Fibroblast of skin of right quadriceps (primary cell): ENCODE measurements at regions not wholly inside any gene's neighbourhood (a gene's known extent, or its start where the extent isn't known, plus 50 kb on each side); places are given as distances from the start of the nearest gene placed in this dataset.
"Not testable (repeated sequence)": the region's sequence is repeated elsewhere in the genome, so short reads cannot be mapped to it uniquely, and the experiment has no call there.

Experiments
- DNase-seq: peaks from one replicate; pipeline ENCODE4 v3.0.0-alpha.2; 2013

- no peak for DNase-seq
Observed at GRCh38 chr11:11755871-11756270, 85.9 kb upstream of the USP47 start.

DNA sequence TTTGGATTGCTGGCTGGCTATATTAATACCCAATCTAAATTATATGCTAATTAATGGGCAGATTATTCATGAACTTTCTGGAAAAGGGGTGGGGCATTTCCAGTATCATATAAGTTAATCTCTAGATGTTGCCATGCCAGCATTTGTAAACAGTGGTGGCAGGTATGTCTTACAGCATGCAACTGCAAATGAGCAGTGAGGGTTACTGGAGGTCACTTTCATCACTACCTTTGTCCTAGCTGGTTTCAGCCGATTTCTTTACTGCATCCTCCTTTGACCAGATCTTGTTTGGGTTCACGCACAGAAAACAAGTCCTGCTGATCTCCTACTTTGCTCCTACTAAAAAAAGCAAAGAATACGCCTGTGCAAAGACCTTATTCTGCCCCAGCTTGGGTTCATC, 89.1 kb upstream of the USP47 start:
- DNase-seq: no peak

- no peak for DNase-seq
Observed at GRCh38 chr11:11750017-11750878, 91.5 kb upstream of the USP47 start.

DNA sequence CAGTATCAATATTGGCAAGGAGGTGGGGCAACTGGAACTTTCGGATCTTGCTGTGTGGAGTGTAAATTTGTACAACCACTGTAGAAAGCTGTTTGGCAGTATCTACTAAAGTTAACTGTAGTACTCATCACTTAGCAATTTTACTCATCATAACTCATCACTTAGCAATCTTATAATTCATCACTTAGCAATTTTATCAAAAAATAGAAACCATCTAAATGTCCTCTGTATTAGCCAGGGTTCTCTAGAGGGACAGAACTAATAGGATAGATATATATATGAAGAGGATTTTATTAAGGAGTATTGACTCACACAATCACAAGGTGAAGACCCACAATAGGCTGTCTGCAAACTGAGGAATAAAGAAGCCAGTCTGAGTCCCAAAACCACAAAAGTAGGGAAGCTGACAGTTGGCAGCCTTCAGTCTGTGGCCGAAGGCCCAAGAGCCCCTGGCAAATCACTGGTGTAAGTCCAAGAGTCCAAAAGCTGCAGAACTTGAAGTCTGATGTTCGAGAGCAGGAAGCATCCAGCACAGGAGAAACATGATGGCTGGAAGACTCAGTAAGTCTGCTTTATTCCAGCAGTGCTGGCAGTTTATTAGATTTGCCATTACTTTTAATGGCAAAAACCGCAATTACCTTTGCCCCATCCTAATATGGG, 92.9 kb upstream of the USP47 start:
- peak; percentile 30 for DNase-seq

DNA sequence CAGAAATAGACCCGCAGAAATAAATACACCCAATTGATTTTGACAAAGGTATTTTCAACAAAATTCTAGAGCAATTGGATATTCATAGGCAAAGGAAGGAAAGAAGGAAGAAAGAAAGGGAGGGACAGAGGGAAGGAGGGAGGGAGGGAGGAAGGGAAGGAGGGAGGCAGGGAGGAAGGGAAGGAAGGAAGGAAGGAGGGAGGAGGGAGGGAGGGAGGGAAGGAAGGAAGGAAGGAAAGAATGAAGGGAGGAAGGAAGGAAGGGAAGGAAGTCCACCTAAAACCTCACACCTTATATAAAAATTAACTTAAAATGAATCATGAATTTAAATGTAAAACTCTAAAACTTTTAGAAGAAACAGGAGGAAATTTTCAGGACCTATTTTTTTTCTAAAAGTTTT, 94.2 kb upstream of the USP47 start:
- no peak for DNase-seq

GRCh38 chr11:11746449-11746848, 95.3 kb upstream of the USP47 start:
- no peak for DNase-seq

GRCh38 chr11:11743216-11743615, 98.6 kb upstream of the USP47 start:
- no peak for DNase-seq

DNA sequence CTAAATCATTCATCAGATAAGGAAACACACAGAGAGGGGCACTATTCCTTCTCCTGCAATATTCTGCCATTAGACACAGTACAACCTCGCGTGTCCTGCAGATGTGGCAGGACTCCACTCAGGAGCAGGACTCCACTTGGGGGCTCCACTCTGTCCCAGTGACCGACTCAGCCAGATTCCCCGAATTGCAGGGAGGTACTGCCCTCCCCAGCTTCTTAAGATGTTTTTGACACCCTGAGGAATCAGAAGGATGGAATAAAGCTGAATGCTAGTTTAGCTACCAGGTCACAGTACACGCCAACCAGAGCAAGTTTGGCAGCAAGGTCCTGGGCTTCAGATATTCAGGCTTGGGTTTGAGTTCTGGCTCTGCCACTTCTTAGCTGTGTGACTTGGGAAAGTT, 99.3 kb upstream of the USP47 start:
- DNase-seq: no peak

DNA sequence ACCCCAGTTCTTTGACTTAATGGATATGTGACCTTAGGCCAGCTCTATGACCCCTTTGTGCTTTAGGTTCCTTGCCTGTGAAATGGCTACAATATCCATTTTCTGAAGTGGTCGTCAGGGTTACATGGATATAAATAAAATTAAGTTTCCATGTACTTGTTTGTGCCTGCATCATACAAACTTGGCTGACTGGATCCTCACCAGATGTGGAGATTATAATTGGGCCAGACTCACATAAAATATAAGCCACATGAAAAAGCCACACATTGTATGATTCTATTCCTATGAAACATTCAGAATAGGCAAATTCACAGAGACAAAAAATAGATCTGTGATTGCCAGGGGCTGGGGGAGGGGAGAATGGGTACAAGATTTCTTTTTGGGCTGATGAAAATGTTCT, 100.9 kb upstream of the USP47 start:
- no peak for DNase-seq

DNA sequence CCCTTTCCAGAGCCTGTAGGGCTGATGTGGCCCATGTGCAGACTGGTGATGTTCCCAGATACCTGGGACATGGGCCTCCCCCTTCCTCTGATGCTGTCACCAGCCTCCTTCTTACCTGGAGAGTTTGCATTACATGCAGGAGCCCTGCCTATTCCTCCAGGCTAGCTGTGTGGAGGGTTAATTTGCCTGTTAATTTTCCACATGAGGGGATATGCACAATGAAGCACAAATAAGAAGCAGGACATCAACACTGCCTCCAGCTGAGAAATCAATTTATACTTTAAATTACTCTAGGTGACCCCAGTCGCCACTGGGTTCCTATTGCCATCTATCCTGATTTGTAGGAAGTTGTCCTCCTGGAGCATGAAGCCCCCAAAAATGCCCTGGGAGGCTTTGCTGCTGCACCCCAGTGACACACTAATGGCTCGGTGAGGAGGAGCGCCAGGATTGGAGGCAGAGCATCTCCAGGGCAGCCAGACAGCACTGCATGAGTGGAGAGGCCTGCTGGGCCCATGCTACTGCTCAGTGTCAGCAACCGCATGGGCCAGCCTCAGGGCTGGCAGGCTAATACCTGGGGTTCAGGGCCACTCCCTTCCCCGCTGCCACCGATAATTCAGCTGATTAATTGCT, 101.6 kb upstream of the USP47 start:
- no peak for DNase-seq

DNA sequence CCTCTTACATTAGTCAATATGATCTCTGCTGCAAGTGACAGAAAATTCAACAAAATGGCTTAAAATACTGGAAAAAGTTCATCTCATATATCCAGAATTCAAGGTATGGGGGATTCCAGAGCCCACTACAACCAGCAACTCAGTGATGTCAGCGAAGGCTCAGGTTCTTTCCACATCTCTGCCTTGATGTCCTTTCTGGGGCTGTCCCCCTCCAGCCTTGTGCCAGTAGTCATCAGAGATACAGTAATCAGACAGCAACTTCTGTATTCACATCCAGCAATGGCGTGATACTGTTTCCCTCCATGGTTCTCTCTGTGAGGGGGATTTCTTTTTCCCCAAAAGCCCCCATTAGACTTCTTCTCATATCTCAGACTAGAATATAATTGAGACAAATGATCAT, 103.4 kb upstream of the USP47 start:
- DNase-seq: no peak

GRCh38 chr11:11735586-11735985, 106.2 kb upstream of the USP47 start:
- no peak for DNase-seq

DNA sequence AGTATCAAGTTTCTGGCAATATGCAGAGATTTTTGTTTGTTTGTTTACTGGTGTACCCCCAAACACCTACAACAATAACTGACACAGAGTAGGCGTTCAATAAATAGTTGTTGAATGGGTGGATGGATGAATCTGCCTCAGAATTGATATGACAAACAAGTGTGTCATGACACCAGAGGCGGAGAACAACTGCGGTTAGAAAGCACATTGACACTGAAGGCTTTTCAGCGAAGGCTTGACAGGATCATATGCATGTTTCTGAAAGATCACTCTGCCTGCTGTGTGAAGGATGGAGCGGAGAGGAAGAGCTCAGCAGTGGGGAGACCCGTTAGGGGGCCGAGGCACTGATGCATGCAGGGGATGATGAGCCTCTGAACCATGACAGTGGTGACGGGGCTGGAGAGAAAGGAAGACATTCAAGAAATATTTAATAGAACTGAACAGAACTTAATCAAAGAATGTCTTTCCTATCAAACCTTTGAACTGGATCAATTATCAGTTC, 108.5 kb upstream of the USP47 start:
- DNase-seq: no peak

- DNase-seq: no peak
Observed at GRCh38 chr11:11732116-11732515, 109.7 kb upstream of the USP47 start.

DNA sequence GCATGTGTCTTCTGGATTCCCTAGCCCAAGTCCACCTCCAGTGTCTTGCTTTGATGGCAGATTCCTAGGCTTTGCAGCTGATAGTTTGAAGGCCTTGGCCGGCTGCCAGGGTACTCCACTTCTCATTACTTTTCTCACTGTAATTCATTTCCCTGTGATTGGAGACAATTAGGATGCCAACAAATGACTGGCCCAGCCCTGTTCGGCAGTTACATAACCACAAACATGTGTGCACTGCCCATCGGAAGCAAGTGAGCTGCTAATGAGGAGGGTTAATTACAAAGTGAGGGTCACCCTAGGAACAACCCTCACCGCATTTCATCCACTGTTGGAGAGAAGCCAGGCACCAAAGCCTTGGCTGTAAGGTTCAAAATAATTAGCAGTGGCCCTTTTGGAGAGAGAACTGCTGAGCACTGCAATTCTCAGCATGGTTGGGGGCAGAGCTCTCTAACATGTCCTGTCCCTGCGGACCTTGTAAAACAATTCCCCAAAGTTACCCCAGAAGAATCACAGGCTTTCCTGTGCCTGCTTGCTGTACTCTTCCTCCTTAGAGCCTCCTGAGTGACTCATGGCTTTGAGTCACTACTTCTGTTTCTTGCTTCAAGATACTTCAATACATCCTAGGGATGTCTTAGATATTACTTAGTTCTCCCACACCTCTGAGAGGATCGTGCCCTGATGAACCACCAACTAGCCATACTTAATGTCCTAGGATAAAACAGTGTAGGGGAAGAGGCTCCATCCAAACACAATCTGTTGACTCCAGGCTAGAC, 109.7 kb upstream of the GALNT18 start:
- peak; percentile 67 for DNase-seq

DNA sequence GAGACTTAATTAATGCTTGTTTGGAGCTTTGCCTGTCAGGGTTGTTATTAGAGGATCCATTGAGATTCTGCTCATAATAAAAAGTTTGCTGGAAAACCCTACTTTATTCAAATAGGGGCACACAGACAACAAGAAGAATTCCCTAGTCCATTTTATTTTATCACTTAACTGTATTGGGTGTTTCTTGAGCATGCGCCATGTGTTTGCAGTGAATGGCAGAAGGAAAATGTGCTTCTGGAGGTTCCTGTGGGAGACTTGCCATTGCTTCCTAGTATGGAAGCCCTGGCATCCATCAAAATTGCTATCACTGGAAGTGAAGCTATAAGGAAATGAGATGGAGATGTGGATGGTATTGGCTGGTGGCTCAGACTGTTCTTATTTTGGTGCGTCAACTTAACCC, 106.6 kb upstream of the GALNT18 start:
- DNase-seq: no peak

DNA sequence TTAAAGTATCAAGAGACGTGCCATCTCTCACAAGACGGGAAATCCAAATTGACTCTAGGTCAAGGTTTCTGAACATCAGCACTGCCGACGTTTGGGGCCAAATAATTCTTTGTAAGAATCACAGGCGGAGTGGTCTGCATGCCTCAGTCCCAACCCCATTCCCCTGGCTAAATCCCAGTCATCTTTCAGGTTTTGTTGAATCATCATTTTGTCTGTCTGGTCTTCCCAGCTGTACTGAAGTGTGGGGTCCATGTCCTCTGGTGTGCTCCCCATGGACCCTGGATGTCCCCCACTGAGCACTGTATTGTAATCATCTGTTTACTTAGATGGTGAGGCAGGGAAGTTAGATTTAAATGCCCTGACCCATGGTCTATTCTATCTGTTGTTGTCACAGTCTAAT, 103.6 kb upstream of the GALNT18 start:
- no peak for DNase-seq

DNA sequence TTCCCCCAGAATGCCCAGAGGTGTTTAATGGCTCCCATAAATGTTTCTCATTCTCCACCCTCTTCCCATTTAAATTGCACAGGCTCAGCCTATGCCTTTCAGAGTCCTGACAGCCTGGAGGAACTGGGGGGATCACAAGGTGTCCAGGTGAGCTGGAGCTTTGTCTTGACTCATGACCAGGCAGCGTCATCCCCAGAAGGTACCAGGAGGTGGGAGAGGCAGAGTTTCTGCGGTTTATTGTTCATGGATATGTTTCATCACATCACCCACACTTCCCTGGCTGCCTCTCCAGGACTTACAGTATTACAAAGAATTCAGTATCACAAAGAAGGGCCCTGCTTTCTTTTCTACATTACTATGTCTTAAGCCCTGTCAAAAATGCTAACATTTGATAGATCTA, 103.2 kb upstream of the GALNT18 start:
- DNase-seq: no peak

- DNase-seq: no peak
Observed at GRCh38 chr11:11722861-11723260, 101.1 kb upstream of the GALNT18 start.

- no peak for DNase-seq
Observed at GRCh38 chr11:11722246-11722645, 100.4 kb upstream of the GALNT18 start.

DNA sequence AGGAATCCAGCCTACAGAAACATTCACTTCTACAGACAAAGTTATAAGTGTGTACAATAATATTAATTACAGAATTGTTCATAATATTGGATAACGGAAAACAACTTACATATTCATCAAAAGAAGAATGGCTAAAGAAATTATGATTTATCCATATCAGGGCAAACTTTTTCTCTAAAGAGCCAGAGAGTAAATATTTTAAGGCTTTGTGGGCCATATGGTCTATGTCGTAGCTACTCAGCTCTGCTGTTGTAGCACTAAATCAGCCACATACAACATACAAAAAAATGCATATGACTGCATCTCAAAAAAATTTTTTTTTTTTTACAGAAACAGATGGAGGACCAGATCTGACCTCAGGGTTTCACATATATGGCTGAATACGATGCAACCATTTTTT, 96.7 kb upstream of the GALNT18 start:
- DNase-seq: no peak

- no peak for DNase-seq
Observed at GRCh38 chr11:11717064-11717725, 95.4 kb upstream of the GALNT18 start.

DNA sequence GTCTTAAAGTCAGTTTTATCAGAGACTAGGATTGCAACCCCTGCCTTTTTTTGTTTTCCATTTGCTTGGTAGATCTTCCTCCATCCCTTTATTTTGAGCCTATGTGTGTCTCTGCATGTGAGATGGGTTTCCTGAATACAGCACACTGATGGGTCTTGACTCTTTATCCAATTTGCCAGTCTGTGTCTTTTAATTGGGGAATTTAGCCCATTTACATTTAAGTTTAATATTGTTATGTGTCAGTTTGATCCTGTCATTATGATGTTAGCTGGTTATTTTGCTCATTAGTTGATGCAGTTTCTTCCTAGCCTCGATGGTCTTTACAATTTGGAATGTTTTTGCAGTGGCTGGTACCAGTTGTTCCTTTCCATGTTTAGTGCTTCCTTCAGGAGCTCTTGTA, 93.3 kb upstream of the GALNT18 start:
- not testable (repeated sequence) for DNase-seq
